Activated CD8-positive, alpha-beta memory T cell treated with anti-CD3 and anti-CD28 coated beads, Interleukin-2, amount 50 U/mL, for 1 hour (primary cell): ENCODE measurements at regions not wholly inside any gene's neighbourhood (a gene's known extent, or its start where the extent isn't known, plus 50 kb on each side); places are given as distances from the start of the nearest gene placed in this dataset.

Experiments used
- DNase-seq: peaks from one replicate; pipeline ENCODE4 v3.0.0-alpha.2; 2020; ENCODE audit errors: extremely low read depth

GRCh38 chr5:133687212-133688061 is 75.1 kb upstream of the FSTL4 start:
- DNase-seq, result no peak

GRCh38 chr5:133686566-133686965 is 74.2 kb upstream of the FSTL4 start:
- DNase-seq, result no peak

- DNase-seq, result no peak
Measured at GRCh38 chr5:133685402-133686018, 73.2 kb upstream of the FSTL4 start.

GRCh38 chr5:133683646-133684596 is 71.6 kb upstream of the FSTL4 start:
- DNase-seq, result no peak

DNA sequence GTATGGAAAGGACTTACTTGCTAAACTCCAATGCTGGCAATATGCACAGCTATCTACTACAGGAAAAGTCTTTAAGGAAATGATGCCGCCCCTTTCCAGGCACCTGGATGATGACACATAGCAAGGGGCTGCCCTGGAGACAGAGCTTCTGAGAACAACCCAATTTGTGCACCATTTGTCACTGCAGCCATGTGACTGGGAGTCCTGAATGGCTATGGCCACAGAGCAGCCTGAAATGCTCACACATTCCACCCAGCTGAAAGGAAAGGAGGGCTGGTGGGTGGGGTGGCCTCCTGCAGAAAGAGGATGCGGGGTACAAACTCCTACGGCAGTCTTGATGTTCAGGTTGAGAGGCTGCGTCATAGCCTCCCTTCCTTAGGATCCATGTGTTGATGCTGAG is 70.1 kb upstream of the FSTL4 start:
- no peak for DNase-seq

DNA sequence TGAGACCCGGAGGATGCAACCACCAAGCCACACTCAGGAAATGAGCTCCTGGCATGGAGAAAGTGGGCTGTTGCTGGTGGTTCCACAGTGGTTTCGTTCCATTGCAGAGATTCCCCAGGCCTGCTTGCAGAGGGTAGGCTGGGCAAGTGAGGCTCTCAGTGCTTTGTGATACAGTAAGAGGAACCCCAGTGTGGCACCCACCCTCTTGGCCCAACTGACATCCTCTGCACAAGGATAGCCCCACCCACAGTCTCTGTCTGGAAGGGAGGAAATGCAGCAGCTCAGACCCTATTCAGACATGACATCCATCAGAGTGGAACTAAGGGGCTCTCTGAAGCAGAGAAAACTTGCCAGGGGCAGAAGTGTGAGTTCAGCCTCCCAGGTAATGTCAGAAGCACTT is 69.6 kb upstream of the FSTL4 start:
- DNase-seq, result no peak

DNA sequence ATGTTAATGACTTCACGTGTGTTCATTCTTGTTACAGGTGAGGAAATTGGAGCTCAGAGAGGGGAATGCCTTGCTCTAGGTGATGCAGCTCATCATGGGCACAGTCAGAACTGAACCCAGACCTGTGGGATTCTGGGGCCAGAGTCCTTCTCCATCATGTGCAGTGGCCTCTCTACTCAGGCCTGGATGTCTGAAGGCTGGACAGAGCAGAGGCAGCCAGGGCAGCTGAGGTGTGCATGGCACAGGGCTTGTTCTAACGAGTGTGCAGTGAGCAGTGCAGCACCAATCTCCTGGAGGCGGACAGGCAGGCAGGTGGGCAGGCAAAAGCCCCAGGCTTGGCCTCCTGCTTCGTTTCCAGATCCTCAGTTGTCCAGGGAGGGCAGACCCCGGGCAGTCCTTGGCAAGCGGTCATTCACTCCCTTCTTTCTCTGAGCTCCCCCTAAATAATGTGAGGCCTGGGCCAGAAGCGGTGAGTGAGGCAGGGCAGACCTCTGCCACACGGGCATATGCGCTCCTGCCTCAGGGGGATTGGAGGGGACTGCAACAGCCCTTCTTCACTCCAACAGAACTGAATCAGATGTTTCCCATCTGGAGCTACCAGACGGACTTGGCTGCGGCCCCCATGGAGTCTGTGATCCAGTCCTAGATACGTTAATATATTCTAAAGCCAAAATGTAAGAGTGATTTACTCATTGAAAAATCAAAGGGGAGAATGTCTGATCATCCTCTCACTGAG is 68.7 kb upstream of the FSTL4 start:
- DNase-seq, result no peak

- DNase-seq, result no peak
Measured at GRCh38 chr5:133679534-133679933, 67.2 kb upstream of the FSTL4 start.

- DNase-seq, result no peak
Measured at GRCh38 chr5:133675376-133676154, 63.2 kb upstream of the FSTL4 start.

DNA sequence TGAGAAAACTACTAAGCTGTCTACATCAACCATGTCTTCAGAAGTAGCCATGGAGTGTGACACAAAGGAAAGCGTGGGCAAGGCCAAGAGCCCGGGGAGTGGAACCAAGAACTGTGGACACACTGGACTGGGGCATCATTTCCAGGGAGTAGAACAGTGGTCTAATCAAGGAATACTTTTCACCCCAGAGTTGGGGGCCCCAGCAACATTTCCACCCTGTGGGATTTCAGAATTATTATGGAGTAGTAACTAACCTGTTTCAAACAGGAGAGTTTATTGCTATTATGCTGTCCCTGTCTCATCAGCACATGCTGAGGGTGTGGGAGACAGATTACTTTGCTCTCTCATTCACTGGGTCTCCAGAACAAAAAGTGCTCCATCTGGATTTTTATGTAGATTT is 58.0 kb upstream of the FSTL4 start:
- DNase-seq, result no peak

GRCh38 chr5:133669472-133669871 is 57.1 kb upstream of the FSTL4 start:
- DNase-seq, result no peak

- no peak for DNase-seq
Measured at GRCh38 chr5:133668458-133668857, 56.1 kb upstream of the FSTL4 start.

DNA sequence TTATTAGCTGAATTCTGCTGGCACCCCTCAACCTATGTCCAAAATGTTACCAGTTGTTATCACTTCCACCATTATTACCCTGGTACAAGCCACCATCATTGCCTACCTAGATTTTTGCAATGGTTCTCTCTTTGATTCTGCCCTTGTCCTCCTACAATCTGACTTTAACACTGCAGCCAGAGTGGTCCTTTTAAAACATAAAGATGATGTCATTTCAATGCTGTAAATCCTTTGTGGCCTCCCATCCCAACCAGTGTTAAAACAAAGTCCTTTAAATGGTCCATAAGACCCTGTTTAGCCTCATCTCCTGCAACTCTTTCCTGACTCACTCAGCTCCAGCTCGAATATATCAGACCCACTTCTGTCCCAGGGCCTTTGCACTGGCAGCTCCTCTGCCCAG is 54.9 kb upstream of the FSTL4 start:
- DNase-seq, result no peak

DNA sequence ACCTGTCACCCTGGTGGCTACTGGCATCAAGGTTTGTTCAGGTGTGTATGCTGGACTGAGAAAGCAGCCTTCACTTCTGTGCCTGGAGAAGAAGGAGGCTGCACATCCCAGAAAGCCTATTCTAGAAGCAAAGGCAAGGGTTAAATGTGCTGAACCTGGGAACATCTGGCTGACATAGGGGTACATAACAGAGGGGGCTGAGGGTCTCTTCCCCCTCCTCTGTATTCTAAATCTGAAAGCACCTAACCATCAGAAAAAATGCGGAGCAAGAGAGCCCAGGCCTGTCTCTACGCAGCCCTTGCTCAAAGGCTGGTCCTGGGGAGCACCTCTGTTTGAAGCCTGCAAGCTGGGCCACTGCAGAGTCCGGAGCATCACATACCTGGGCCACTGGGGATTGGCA is 53.2 kb upstream of the FSTL4 start:
- DNase-seq, result no peak

GRCh38 chr5:133664422-133664821 is 52.1 kb upstream of the FSTL4 start:
- no peak for DNase-seq

GRCh38 chr5:133663397-133664054 is 51.2 kb upstream of the FSTL4 start:
- no peak for DNase-seq

- no peak for DNase-seq
Measured at GRCh38 chr5:133662578-133662977, 50.2 kb upstream of the FSTL4 start.
